ENCODE measurements at regions not wholly inside any gene's neighbourhood (a gene's known extent, or its start where the extent isn't known, plus 50 kb on each side); places are given as distances from the start of the nearest gene placed in this dataset.

- DNase-seq (ENCODE audit: low spot score), result no peak
- no peak for TF ChIP-seq CTCF (conservative IDR thresholded peaks at IDR 0.05; ENCODE audit: low read depth)
- POLR2A ChIA-PET (ENCODE audit: low non-redundant PET), result no interaction called here
- no peak overlapping the region for H3K27ac ChIP-seq
- CTCF ChIA-PET, result interaction anchor here (0.5 kb wide), 1 partner anchor 362 kb away, joined by 3 read pairs; no protein-coding TSS in a partner anchor
Observed at GRCh38 chr4:43357252-43357974, 464.9 kb downstream of the GRXCR1 start.

GRCh38 chr4:43360296-43360695, 467.8 kb downstream of the GRXCR1 start:
- no peak overlapping the region for H3K27ac ChIP-seq
- POLR2A ChIA-PET (ENCODE audit: low non-redundant PET), result no interaction called here
- CTCF ChIA-PET, result interaction anchor here (1.1 kb wide), 1 partner anchor 1134 kb away, joined by 8 read pairs; no protein-coding TSS in a partner anchor
- TF ChIP-seq CTCF (conservative IDR thresholded peaks at IDR 0.05; ENCODE audit: low read depth), result no peak
- DNase-seq (ENCODE audit: low spot score), result no peak

DNA sequence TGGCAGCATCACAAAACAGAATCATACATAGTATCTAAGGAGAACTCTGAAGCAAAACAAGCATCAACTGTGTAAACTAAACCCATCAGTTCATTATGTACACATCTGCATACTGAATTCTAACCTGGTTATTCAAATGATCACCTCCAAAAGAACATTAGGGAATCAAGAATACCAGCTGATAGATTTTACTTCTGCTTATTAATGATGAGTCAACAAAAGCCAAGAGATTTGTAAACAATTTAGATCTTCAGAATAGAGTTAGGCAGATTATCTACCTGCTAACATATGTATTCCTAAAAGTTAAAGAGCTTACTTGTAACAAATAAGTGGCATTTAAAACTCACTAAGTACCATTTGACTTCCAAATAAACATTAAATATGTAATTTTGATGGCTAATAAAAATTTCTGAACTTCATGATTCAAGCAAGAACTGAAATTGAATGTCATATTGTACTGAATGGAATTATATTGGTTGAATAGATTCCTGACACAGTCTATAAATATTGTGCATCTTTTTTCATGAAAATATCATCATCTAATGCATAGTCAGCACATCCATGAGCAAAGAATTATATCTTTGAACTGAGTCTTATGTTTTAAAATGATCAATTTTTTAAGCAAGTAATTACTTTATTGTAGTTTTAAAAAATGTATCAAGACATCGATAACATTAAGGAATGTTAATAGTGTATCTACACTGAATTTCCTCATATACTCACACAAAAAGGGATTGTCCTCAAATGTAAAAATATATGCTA, 470.5 kb downstream of the GRXCR1 start:
- POLR2A ChIA-PET (ENCODE audit: low non-redundant PET), result no interaction called here
- no peak for TF ChIP-seq CTCF (conservative IDR thresholded peaks at IDR 0.05; ENCODE audit: low read depth)
- no peak overlapping the region for H3K27ac ChIP-seq
- no peak for DNase-seq (ENCODE audit: low spot score)
- CTCF ChIA-PET, result interaction anchor here (0.6 kb wide), 2 partner anchors 144 to 1406 kb away, joined by 3 to 6 read pairs; no protein-coding TSS in a partner anchor

GRCh38 chr4:43369036-43369594, 476.6 kb downstream of the GRXCR1 start:
- POLR2A ChIA-PET (ENCODE audit: low non-redundant PET), result no interaction called here
- no peak for TF ChIP-seq CTCF (conservative IDR thresholded peaks at IDR 0.05; ENCODE audit: low read depth)
- no peak for DNase-seq (ENCODE audit: low spot score)
- CTCF ChIA-PET, result no interaction called here
- H3K27ac ChIP-seq, result no peak overlapping the region

- CTCF ChIA-PET, result no interaction called here
- no peak overlapping the region for H3K27ac ChIP-seq
- POLR2A ChIA-PET (ENCODE audit: low non-redundant PET), result no interaction called here
- no peak for DNase-seq (ENCODE audit: low spot score)
- TF ChIP-seq CTCF (conservative IDR thresholded peaks at IDR 0.05; ENCODE audit: low read depth), result no peak
Observed at GRCh38 chr4:43373201-43373600, 480.7 kb downstream of the GRXCR1 start.

GRCh38 chr4:43374216-43374751, 481.8 kb downstream of the GRXCR1 start:
- no peak overlapping the region for H3K27ac ChIP-seq
- ChIA-PET CTCF (no interaction called here), POLR2A (ENCODE audit: low non-redundant PET) (no interaction called here)
- TF ChIP-seq CTCF (conservative IDR thresholded peaks at IDR 0.05; ENCODE audit: low read depth), result no peak
- DNase-seq (ENCODE audit: low spot score), result no peak
